ENCODE measurements at regions not wholly inside any gene's neighbourhood (a gene's known extent, or its start where the extent isn't known, plus 50 kb on each side); places are given as distances from the start of the nearest gene placed in this dataset.
A peak's percentile ranks its signal among the peaks of the same experiment; 100 is the strongest.
"Not testable (repeated sequence)": the region's sequence is repeated elsewhere in the genome, so short reads cannot be mapped to it uniquely, and the experiment has no call there.

- TF ChIP-seq CTCF (IDR thresholded peaks at IDR 0.05; ENCODE audit: low read depth, low read length): no peak
- no peak for DNase-seq (ENCODE audit: extremely low read depth, low read depth)
Observed at GRCh38 chr6:119749335-119749734, 399.8 kb upstream of the MAN1A1 start.

GRCh38 chr6:119748535-119748934, 399.0 kb upstream of the MAN1A1 start:
- DNase-seq (ENCODE audit: extremely low read depth, low read depth): not testable (repeated sequence)

- TF ChIP-seq CTCF (IDR thresholded peaks at IDR 0.05; ENCODE audit: low read depth, low read length): peak; percentile 78
- no peak for DNase-seq (ENCODE audit: extremely low read depth, low read depth)
Observed at GRCh38 chr6:119742188-119742803, 392.7 kb upstream of the MAN1A1 start.

GRCh38 chr6:119739769-119740168, 390.2 kb upstream of the MAN1A1 start:
- DNase-seq (ENCODE audit: extremely low read depth, low read depth): no peak
- no peak for TF ChIP-seq CTCF (IDR thresholded peaks at IDR 0.05; ENCODE audit: low read depth, low read length)

GRCh38 chr6:119738425-119738824, 388.9 kb upstream of the MAN1A1 start:
- no peak for TF ChIP-seq CTCF (IDR thresholded peaks at IDR 0.05; ENCODE audit: low read depth, low read length)
- DNase-seq (ENCODE audit: extremely low read depth, low read depth): no peak

- DNase-seq (ENCODE audit: extremely low read depth, low read depth): no peak
- TF ChIP-seq CTCF (IDR thresholded peaks at IDR 0.05; ENCODE audit: low read depth, low read length): no peak
Observed at GRCh38 chr6:119736296-119737021, 386.9 kb upstream of the MAN1A1 start.

GRCh38 chr6:119735530-119735929, 386.0 kb upstream of the MAN1A1 start:
- no peak for TF ChIP-seq CTCF (IDR thresholded peaks at IDR 0.05; ENCODE audit: low read depth, low read length)
- DNase-seq (ENCODE audit: extremely low read depth, low read depth): no peak

GRCh38 chr6:119734227-119734626, 384.7 kb upstream of the MAN1A1 start:
- no peak for DNase-seq (ENCODE audit: extremely low read depth, low read depth)
- no peak for TF ChIP-seq CTCF (IDR thresholded peaks at IDR 0.05; ENCODE audit: low read depth, low read length)

Measured in AG09319 (cell line).